ENCODE measurements at regions not wholly inside any gene's neighbourhood (a gene's known extent, or its start where the extent isn't known, plus 50 kb on each side); places are given as distances from the start of the nearest gene placed in this dataset.
A peak's percentile ranks its signal among the peaks of the same experiment; 100 is the strongest.
"Not testable (repeated sequence)": the region's sequence is repeated elsewhere in the genome, so short reads cannot be mapped to it uniquely, and the experiment has no call there.

DNA sequence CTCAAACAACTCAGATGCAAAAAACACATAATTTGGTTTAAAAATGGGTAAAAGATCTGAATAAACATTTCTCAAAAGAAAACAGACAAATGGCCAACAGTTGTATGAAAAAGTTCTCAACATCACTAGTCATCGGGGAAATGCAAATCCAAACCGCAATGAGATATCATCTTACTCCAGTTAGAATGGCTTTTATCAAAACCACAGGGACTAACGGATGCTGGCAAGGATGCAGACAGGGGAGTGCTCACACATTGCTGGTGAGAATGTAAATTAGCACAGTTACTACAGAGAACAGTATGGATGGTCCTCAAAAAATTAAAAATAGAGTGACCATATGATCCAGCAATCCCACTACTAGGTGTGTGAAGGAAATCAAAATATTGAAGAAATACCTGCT, 589.1 kb upstream of the ADAMTS16 start:
- no peak for DNase-seq (ENCODE audit: low read depth in 2 of 2)

DNA sequence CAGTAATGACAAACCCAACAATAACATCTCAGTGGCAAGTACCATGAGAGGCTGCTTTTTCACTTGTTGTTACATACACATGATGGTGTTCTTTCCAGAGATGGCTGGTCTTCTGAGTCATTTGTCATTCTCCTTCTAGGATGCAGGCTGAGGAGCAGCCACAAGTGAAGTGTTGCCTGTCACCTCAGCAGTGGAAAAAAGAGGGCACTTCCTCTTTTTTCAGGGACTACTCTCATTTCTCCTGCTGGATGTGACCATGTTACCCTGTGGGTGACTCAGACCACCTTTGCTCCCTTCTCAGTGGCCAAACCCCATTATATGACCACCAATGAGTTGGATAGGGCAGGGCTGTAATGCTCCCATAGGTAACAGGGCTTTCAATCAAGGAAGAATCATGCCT, 587.0 kb upstream of the ADAMTS16 start:
- DNase-seq (ENCODE audit: low read depth in 2 of 2), result no peak

DNA sequence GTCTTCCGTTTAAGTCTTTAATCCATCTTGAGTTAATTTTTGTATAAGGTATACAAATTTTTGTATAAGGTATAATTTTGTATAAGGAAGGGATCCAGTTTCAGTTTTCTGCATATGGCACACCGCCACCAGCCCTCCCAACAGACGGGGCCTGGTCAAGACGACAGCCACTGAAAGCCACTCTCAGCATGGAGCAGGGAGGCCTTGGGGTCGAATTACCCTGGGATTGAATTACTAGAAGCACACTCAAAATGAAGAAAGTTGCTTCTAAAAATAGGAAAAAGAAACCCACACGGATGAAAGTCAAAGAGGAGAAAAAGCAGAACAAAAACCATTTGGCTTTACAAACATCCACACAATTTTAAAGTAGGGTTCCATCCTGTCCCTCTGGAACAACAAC, 586.2 kb upstream of the ADAMTS16 start:
- no peak for DNase-seq (ENCODE audit: low read depth in 2 of 2)

DNA sequence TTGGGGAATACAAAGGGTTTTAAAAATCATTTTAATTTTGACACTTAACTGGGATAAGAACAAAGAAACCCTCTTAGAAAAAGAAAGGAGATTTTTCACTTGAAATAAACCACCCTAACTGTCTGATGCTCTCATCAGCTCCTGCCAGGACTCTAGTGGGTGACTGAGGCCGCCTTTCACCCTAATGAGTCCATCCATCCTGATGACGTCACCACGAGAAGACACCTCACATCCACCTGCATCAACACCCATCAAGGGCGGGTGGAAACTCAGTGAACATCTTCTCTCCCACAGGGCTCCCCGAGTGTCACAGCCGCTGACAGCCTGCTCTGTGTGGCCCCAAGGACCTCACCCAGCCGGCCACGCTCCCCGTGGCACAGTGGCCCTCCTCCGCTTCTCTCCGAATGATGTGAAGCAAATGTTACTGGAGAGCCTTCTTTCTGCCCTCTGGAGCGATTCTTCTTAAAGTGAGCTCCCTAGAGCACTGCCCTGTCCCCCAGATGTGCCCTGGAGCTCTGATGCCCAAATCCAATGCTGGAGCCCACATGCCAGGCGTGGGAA, 584.3 kb upstream of the ADAMTS16 start:
- DNase-seq (ENCODE audit: low read depth in 2 of 2), result no peak

DNA sequence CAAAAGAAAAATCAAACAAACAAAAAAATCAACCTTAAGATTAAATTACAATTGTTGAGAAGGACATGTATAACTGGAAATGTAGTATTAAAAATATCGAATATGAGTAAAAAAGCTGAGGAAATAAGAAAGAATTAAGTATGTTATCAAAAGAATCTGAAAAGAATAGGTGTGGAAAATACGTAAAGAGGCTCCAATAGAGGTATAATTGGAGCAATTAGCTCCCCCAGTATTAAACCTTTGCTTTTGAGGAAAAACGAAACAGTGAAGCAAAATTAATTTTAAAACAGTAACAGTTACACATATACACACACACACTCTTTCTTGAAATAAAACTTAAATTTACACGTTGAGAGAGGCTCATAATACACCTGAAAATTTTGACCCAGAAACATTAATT, 578.7 kb upstream of the ADAMTS16 start:
- DNase-seq (ENCODE audit: low read depth in 2 of 2), result no peak

DNA sequence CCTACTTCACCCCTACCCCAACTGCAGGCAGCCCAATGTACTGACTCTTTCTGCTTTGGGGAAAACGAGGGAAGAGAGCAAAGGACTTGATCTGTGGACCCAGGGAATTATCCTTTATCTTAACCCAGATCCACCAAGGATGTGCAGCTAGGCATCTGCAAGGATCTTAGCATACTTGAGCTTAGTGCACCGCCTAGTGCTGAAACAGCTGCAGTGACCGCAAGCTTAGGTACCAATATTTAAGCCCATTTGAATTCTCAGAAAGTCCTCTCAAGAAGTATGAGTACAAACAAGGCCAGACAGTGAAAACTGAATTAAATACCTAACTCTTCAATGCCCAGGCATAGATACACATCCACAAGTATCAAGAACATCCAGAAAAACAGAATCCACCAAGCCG, 576.7 kb upstream of the ADAMTS16 start:
- DNase-seq (ENCODE audit: low read depth in 2 of 2), result no peak

DNA sequence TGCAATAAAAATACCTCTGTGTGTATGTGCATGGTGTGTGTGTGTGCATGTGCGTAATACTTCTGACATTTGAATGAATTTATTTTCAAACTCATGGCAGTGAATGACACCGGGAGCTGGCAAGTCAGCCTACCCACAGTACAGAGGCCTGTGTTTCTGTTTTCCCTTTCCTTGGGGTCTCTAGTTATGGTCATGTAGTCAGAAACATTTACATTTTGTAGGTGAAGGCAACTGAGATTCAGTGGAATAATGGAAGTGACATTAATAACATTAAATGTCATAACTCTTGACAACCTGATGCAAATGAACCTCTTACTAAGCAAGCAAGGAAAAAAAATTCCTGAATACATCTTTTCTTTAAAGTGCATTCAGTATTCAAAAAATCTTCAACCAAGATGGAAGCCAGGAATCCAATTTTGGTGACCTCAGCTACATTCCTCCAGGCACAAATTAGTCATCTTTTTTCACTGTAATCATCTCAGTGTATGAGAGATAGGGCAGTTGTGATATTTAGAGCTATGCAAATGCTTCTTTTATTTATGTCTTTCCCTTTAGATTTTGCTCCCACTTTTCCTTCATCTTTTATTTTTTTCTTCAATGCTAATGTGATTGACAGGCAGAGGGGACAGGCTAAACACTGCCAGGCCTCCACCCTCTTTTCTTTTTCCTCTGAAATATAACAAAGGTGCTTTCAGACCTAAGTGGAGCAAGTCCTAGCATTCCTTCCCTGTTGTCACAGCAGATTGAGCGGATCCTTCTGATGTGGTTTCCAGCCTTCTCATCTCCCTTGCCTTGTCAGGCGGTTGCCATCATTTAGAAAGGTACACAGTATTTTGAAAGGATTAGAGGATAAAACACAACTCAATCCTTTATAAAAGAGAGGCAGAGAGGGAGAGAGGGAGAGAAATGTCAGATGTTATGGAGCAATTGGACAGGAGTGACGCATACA, 569.8 kb upstream of the ADAMTS16 start:
- no peak for DNase-seq (ENCODE audit: low read depth in 2 of 2)

DNA sequence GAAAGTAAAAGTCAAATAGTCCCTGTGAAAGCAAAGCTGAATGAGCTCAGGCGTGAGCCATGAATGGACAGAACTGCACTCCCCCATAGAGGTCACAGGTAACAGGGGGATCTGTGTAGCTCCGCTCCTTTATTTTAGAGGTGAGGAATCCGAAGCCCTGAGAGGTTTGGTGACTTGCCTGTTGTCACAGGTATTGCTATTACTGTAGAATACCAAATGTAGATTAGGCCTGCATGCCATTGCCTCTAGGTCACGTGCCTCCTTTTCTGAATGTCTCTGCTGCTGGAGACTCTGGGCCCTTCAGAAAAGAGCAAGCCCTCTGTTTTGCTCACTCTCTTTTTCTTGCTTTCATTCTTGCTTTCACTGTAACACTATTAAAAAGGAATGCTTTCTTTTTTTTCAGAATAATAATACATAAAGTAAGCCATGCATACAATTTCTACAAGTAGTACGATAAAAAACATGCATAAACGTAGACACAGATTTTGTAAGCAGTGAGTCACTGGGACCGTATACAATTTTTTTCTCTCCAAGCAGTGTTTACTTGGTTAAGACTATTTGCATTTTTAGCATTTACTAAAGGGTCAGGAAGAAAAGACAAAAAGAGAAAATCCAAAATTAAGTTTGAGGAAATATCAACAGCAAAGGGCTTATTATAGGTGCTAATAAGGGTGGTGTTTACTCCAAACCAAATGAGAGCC, 568.7 kb upstream of the ADAMTS16 start:
- DNase-seq (ENCODE audit: low read depth in 2 of 2), result no peak

DNA sequence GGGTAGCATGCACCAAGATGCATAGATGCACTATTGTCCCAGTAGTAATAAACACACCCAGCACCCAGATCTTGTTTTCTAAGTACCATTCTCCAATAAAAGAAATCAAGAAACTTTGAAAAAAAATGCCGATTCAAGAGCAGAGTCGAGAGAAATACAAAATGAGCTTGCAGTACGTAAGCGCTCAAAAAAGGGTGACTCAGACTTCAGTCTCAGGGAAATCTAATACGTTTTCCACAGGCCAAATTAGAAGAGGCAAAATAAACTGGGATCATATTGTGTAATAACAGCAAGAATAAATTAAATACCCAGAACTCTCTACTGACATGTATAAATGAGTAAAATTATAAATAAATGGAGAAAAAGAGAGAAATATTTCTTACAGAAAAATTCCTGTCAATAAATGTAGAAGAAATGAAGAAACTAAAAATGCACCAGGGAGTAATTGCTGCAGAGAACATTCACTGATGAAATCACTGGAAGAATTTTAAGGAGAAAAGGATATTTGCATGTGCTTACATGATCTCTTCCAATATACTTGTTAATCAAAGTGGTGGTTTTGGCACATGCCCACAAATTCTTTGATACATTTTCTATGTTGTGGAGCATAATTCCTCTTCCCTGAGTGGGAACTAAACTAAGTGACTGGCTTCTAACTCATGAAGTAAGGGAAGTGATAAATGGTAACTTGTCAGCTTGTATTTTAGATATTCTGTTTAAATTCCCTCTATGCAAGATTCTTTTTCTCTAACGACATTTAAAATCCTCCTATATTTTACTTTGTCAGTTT, 567.6 kb upstream of the ADAMTS16 start:
- DNase-seq (ENCODE audit: low read depth in 2 of 2), result no peak

DNA sequence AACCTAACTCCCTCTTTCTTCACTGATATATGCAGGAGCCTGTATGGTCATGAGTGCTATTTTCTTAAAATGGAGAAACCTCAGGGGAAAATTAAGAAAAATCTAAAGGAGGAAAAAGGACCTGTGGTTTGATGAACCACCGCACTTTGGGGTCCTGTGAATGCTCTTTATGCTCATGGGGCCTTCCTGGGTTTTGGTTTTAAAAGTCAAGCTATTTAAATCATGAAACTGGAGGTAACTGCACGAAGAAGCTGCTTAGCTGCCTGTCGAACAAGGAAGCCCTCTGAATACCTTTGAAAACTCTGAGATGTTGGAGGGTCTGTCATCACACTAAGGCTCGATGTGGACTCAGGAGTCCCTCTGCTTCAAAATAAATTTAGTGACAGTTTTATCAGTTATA, 564.5 kb upstream of the ADAMTS16 start:
- DNase-seq (ENCODE audit: low read depth in 2 of 2), result no peak

DNA sequence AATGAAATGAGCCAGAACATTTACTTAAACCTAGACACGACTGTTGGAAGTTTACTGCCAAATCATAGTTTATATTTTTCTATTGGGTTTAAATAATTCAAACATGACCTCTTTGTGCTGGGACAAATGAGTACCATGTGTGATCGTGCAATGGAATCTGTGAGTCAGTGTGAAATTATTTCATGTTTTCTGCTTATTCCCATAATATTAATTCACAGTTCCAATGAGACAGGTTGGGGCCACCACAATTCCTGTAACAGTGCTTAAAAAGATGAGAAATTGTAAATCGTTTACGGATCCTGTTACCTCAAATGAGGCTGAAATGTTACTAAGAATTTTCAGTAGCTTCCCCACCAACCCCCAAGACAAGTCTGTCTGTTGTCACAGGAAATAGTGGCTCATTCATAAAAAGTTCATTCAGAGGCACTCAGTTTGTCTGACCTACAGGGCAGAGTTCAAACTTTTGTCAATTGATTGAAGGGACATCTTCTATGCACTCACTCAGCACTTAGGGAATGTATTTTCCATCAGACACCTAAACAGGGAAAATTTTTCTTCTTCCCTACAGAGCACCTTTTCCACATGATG, 563.9 kb upstream of the ADAMTS16 start:
- DNase-seq (ENCODE audit: low read depth in 2 of 2), result peak in 1 of 2 donors; percentile 7

DNA sequence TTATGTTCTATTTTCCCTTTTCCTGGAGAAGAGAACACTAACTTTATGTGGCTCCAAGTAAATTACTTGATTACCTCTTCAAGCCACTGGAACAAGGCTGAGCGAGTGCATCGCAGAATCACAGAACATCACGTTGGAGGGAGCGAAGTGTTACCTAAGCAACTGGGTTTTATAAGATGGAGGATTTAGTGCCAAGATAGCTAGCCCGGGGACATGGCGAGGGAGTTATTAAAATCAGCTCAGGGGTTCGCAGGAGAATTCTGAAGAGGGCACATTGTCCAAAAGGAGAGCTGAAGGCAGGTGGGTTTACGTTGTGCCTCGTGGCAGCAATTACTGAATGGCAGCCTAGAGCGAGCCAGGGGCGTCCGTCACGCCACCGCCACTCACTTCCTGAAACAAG, 563.2 kb upstream of the ADAMTS16 start:
- no peak for DNase-seq (ENCODE audit: low read depth in 2 of 2)

DNA sequence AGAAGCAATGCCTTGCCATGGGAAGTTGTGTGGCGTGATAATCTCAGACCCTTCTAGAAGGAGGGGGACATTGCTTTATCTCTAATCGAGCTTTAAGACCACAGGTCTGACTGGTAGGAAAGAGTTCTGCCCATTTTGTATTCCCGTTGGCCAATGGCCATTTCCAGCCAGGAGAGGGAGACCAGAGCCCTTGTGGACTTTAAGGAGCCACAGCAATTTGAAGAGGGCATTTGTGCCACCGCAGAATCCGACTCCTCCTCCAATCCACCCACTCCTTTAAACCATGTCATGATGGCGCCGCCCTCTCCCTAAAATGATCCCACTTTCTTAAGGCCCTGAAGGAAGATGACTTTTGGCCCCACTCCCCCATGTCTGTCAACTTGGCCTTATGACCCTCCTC, 560.5 kb upstream of the ADAMTS16 start:
- DNase-seq (ENCODE audit: low read depth in 2 of 2), result no peak

DNA sequence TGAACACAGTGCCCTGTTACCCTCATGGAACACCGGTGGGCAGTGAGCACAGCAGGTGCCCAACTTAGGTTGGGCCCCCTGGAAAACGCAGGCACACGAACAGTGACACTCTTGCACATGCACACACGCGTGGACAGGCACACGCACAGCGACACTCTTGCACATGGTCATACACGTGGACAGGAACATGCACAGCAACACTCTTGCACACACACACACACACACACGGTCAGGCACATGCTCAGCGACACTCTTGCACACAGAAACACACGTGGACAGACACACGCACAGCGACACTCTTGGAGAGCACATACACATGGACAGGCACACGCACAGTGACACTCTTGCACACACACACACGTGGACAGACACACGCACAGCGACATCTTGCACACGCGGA, 559.4 kb upstream of the ADAMTS16 start:
- no peak for DNase-seq (ENCODE audit: low read depth in 2 of 2)

DNA sequence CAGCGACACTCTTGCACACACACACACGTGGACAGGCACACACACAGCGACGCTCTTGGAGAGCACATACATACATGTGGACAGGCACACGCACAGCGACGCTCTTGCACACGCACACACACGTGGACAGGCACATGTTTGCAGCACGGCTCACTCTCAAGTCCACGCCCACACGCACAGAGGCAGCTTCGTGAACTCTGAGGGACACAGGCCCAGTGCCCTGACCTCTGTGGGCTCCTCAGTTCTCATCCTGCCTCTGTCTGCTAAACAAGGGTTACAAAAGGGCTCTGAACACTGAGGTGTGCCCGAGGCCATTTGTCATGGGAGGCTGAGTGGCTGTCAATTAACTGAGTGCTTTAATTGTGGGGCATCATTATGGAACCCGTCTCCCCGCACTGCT, 558.8 kb upstream of the ADAMTS16 start:
- DNase-seq (ENCODE audit: low read depth in 2 of 2), result no peak

DNA sequence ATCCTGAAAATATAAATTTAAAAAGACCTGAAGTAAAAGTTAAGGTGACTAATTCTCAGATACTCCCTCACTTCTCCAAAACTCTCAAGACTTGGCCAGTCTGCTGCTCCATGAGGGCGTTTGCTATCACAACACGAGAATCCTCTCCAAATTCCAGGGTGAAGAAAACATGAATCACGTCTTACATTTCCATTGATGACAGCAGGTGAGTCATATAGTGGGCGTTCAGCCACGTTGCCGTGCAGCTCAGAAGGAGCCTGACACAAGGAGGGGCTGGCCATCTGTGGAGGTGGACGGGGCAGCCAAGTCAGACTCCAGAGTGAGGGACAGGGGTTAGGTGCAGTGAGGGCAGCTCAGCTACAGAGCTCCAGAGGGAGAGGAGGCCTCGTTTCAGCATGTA, 555.1 kb upstream of the ADAMTS16 start:
- DNase-seq (ENCODE audit: low read depth in 2 of 2), result no peak

DNA sequence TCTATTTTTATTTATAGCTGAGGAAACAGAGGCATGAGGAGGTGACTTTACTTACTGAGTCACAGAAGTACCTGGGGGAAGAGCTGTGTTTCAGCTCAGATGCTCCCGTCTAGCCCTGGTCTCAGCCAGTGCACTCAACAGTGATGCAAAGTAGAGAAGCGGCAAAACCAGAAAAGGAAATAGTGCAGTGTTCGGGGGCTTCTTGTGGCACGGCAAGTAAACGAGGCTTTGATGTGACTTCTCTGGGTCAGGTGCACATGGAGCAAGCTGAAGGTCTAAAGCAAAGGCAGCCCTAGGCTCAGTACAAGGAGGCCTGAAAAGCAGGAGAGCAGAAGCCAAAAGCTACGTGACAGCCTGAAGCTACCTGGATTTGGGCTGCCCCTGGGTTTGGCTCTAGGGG, 526.7 kb upstream of the ADAMTS16 start:
- no peak for DNase-seq (ENCODE audit: low read depth in 2 of 2)

DNA sequence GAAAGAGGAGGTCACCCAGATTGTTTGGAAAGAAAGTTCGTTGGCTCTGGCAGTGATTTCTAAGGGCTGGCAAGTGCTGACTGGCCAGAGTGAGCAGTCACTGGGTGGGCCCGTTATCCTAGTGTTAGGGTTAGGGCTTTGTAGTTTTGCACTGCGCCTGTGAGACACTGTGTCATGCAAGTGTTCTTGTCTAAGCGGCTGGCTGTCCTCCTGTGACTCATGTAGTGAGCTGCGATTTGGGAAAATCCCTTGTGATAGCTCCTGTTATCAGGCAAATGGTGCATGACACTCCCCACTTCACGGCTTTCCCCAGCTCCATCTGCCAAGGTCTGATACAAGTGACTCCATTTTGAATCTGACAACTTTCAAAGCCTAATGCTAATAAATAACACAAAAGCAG, 526.0 kb upstream of the ADAMTS16 start:
- no peak for DNase-seq (ENCODE audit: low read depth in 2 of 2)

DNA sequence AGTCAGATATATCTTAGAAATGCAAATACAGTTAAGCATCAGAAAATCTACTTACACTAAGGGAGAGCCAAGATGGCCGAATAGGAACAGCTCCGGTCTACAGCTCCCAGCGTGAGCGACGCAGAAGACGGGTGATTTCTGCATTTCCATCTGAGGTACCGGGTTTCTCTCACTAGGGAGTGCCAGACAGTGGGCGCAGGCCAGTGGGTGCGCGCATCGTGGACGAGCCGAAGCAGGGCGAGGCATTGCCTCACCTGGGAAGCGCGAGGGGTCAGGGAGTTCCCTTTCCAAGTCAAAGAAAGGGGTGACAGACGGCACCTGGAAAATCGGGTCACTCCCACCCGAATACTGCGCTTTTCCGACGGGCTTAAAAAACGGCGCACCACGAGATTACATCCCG, 524.8 kb upstream of the ADAMTS16 start:
- DNase-seq (ENCODE audit: low read depth in 2 of 2), result not testable (repeated sequence)

DNA sequence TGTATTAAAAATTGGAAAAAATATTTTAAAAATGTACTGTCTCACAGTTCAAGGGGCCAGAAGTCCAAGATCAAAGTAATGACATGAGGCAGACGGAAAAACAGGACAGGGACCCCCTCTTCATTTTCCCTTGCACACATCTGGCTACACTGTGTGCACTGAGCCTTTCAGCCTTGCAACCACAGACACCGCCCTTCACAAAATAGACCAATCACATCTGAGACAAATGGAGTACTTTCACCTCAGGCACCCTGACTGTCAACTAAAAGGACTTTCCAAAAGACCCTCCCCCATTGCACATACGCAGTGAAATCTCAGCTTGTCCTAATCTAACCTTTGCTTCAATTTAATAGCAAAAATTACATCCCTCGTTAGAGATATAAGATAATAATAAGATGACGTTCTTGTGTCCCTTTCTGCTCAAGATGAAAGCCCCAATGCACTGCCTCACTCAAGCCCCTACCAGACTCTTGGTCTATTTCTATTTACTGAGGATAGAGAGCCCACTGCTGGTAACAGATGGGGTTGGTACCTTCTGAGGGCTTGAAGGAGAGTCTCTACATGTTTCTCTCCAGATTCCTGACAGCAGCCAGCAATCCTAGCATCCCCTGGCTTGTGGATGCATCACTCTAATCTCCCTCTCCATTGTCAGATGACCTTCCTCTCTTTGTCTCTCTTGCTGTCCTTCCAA, 514.8 kb upstream of the ADAMTS16 start:
- DNase-seq (ENCODE audit: low read depth in 2 of 2), result no peak

DNA sequence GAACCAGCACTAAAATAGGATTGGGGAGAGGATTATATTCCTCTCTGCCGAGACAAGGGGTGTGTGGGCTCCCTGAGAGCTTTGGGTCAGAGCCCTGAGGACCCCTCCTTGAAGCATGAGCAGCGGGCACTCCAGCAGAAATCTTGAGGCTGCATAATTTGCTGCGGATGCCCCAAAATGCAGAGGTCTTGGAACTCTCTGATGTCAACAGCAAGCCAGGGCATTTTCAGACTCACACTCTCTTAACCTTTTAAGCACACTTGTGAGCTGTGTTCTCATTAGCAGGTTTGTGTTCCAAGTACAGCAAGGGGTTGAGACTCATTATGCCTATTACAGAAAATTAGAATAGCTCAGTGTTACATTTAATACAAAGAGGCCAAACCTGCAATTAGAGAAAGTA, 513.0 kb upstream of the ADAMTS16 start:
- DNase-seq (ENCODE audit: low read depth in 2 of 2), result no peak
